SH-SY5Y (cell line): ENCODE measurements at regions not wholly inside any gene's neighbourhood (a gene's known extent, or its start where the extent isn't known, plus 50 kb on each side); places are given as distances from the start of the nearest gene placed in this dataset.

Source experiments
- GATA2 ChIP-seq: IDR thresholded peaks from 2 replicates; pipeline ENCODE4 v1.6.1; 2011; ENCODE audit warnings: mild to moderate bottlenecking, low read depth, low read length
- GATA3 ChIP-seq: IDR thresholded peaks from 2 replicates; pipeline ENCODE4 v1.6.1; 2011; ENCODE audit warnings: low read depth, mild to moderate bottlenecking, low read length, moderate library complexity

- TF ChIP-seq GATA3 = no peak
- TF ChIP-seq GATA2 = no peak
These were observed 1099.2 kb downstream of the CDH18 start for GRCh38 chr5:18888821-18889220.

GRCh38 chr5:18900644-18901043 is 1087.4 kb downstream of the CDH18 start:
- TF ChIP-seq GATA3 (no peak), GATA2 (no peak)

- TF ChIP-seq GATA3 (no peak), GATA2 (no peak)
These were observed 1067.0 kb downstream of the CDH18 start for GRCh38 chr5:18920966-18921365.

DNA sequence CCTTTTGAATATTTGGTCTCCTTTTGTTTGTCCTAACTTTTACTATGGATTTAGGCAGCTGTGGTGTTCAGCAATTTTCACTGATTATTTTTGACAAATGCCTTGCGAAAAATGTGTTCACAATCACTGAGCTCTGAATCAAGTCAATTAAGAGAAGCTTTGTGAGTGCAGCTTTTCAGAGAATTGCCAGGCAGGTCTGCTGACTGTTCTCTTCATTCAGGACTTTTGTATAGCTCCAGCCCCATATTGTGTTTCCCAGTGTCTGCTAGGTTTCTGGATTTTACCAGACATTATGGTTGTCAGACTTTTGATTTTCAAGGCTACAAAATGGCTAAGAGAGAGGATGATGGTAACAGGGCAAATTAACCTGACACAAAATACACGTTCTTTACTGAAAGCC is 1055.9 kb downstream of the CDH18 start:
- TF ChIP-seq GATA2 (no peak), GATA3 (no peak)

GRCh38 chr5:18944771-18945170 is 1043.2 kb downstream of the CDH18 start:
- TF ChIP-seq GATA2 (no peak), GATA3 (no peak)

DNA sequence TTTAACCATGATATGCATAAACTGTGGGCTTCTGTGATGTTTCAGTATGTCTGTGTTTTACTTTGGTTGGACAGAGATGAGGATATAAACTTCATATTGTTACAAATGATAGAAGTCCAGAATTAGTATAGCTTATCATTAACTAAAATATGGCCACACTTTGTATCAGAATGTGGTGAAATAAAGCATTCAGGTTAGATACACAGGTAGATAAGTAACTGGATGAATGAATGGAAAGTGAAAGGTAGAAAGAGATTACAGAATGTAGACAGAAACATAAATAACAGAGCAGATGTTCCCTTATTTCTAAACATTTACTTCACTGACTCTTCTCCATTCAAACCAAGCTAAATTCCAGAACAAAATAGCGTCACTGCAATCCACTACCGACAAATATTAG is 1033.8 kb downstream of the CDH18 start:
- TF ChIP-seq GATA2 = no peak
- TF ChIP-seq GATA3 = no peak

DNA sequence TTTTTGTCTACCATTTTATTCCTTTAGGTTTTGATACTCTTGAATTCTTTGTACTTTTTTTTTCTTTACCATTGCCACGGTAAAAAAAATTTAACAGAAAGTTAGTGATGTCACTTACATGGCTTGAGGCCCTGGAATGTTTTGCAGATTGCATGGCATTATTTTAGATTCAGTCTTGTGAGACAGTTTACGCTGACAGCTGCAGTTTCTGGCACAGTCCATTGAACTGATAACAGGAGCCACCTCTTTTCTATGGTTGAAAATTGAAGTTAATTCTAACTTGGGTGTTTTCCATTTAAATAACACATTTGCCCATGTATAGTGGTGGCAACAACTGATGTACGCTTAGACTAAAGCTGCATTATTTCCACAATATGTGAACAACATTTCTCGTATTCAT is 1028.5 kb downstream of the CDH18 start:
- TF ChIP-seq GATA2 (no peak), GATA3 (no peak)

- TF ChIP-seq GATA2 (no peak), GATA3 (no peak)
These were observed 1026.8 kb downstream of the CDH18 start for GRCh38 chr5:18961234-18961633.

GRCh38 chr5:18965893-18966292 is 1022.1 kb downstream of the CDH18 start:
- TF ChIP-seq GATA2 (no peak), GATA3 (no peak)

- TF ChIP-seq GATA3 = no peak
- no peak for TF ChIP-seq GATA2
These were observed 1020.4 kb downstream of the CDH18 start for GRCh38 chr5:18967637-18968036.

DNA sequence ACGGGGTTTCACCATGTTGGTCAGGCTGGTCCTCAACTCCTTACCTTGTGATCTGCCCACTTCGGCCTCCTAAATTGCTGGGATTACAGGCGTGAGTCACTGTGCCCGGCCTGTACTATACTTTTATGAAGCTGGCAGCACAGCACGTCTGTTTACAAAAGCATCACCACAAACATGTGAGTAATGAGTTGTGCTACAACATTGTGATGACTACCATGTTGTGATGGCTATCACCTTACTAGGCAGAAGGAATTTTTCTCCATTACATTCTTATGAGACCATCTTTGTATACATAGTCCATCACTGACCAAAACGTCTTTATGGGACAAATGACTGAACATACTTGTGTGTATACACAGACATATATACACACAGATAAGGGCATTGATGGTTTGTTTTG is 1019.0 kb downstream of the CDH18 start:
- no peak for TF ChIP-seq GATA3
- TF ChIP-seq GATA2 = no peak

DNA sequence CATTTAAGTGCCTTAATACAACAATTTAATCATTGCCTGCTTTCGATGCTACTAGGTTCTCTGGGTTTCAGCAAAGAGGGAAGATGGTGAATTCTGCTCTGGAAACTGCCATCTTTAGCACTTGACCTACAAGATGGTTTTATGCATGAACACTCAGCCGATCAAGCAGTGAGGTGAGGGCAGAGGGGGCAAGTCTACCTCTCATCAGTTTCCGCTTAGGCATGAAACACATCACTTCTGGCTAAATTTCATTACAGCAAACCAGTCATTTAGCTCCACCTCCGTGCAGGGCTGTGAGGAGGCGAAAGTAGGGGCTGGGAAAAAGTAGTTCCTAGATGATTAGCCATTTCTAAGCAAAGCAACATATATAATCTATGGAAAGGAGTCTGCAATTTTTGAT is 1018.0 kb downstream of the CDH18 start:
- TF ChIP-seq GATA2 (no peak), GATA3 (no peak)

DNA sequence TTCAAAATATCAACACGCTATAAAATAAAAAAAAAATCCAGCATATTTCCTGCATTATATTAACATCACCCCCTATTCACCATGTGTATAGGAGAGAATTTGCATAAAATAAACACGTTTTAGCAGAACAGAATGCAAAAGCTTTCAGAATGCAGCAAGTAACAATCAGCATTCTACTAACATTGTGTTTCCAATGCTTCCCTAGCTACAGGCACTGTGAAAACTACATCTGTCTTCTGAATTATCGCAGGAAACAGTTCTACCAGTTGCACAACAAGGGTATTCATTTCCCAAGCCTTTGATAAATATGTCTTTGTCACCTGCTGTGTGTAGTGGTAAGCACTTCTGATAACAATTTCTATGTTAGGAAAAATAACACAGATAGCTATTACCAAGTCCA is 1015.8 kb downstream of the CDH18 start:
- TF ChIP-seq GATA3 (no peak), GATA2 (no peak)

DNA sequence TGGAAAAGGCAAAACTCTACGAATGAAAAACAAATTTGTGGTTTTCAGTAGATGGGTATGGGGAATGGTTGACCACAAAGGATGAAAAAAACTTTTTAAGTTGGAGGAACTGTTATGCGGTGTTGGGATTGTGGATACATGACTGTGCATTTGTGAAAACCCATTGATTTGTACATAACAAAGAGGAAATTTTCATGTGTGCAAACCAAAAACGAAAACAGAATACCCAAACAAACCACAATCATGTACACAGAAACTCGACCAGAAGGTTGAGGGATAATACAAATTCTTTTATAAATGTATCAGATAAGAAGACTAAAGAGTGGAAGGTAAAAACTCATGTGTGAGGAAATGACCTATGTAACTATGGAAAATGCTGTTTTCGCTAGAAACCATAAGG is 1012.4 kb downstream of the CDH18 start:
- TF ChIP-seq GATA2 (no peak), GATA3 (no peak)

DNA sequence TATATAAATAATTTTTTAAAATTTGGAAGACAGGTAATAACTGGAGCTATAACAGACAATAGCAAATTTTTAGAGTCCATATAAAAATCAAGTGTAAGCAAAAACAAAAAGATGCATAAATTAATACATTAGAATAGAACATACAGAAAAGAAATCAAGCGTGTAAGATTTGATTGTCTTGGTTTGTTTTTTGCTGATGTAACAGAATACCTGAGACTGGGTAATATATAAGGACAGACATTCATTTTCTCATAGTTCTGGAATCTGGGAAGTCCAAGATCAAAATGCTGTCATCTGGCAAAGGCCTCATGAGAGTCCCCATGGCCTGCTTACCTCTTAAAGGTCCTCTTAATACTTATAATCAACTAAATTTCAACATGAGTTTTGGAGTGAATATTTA is 1010.1 kb downstream of the CDH18 start:
- TF ChIP-seq GATA2 (no peak), GATA3 (no peak)

GRCh38 chr5:18984559-18985080 is 1003.4 kb downstream of the CDH18 start:
- no peak for TF ChIP-seq GATA2
- TF ChIP-seq GATA3 = no peak

DNA sequence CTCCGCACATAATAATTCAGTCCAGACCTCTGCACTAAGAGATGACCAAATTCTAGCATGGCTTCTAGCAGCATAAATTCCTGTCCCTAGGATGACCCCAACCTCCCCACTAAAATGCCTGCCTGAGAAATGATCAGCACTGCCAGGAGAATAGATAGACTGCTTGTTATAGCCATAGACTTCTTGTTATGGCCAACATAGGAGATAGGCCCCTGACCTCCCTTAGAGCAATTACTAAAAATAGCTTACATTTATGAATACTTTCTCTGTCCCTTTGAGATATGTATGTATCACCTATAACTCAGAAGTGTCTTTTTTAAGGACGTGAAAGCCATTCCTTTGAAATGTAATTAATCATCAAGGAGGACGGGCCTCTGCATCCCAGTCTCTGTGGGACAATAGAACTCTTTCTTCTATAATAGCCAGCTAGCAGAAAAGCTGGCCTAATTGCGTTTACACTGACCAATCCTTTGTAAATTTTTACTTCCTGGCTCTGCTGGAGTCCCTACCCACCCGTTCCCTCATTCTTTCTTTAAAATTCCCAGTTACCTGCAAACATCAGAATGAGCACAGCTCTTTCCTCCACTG is 1002.7 kb downstream of the CDH18 start:
- no peak for TF ChIP-seq GATA2
- TF ChIP-seq GATA3 = no peak

GRCh38 chr5:18987101-18987500 is 1000.9 kb downstream of the CDH18 start:
- no peak for TF ChIP-seq GATA3
- TF ChIP-seq GATA2 = no peak

DNA sequence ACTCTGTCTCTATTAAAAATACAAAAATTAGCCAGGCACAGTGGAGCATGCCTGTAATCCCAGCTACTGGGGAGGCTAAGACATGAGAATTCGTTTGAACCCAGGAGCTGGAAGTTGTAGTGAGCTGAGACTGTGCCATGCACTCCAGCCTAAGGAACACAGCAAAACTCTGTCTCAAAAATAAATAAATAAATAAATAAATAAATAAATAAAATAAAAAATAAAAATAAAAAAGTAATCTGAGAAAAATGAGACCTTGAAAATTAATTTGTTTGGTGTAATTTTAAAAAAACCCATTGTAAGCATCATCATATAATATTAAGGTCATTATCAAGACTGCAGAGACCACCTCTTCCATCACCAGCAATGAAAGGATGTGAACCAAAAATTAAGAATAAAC is 997.1 kb downstream of the CDH18 start:
- TF ChIP-seq GATA2 (no peak), GATA3 (no peak)
